Mucosa of gallbladder (tissue), 1 donor: ENCODE measurements at regions not wholly inside any gene's neighbourhood (a gene's known extent, or its start where the extent isn't known, plus 50 kb on each side); places are given as distances from the start of the nearest gene placed in this dataset.

Experiments
- DNase-seq: peaks from one replicate; pipeline ENCODE4 v3.0.0-alpha.2; 2020; ENCODE audit warnings: low spot score
- donor health status: DM: no; HTN: no; CAD: no.

- no peak for DNase-seq
These were observed 250.7 kb upstream of the ROBO2 start for GRCh38 chr3:76789237-76789636.

DNA sequence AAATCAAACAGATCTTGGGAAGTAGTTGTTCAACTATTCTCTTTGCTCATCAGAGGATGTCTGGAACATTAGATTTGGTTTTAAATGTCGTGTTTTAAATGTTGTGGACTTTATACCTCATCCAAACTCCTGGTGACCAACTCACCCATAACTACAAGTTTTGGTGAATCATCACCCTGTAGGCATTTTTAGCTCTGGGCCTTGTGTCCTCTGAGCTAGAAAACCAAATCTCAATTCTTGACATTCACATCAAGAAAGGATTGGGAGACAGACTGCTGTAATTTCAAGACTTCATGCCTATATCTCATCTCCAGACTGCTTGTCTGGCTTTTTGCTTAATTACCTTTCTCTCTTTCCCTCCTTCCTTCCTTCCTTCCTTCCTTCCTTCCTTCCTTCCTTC lies 228.5 kb upstream of the ROBO2 start:
- no peak for DNase-seq

DNA sequence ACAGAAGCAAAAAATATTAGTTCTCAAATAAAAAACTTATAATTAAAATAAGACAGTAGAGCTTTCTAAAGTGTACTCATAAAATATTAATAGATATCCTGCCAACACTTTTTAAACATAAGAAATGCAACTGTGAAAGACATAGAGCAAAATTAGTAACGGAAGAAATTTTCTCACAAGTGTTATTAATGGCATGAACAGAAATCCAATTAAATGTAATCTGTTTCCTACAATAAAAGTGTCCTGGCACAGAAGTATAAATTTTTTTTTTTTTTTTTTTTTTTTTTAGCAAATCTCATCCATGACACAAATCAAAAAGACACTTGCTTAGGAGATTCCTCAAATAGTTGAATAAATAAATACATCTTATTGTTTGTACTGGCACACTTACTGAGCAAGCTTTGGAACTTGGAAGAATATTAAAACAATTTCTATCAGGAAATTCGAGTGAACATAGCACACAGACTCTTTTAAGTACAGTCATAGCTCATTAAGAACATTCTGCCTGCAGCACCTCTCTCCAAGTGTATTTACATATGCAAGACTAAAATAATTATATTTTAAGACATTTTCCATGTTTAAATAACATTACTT lies 227.2 kb upstream of the ROBO2 start:
- no peak for DNase-seq

DNA sequence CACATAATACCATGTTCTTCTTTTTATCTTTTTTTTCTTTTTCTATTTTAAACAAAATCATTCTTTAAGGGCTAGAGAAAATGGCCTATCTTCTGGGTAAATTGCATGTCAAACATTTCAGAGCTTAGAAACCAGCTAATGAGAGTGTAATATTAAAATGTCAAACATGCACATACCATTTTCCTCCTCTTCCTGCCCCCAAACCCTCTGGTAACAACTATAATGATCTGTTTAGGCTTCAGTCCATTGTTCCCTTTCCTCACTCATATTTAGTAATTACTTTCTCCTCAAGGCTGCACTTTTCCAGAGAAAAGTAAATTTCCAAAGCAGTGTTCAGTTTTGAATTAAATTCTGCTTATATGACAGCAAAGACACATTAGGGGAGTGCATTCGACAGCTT lies 224.3 kb upstream of the ROBO2 start:
- DNase-seq: no peak

- no peak for DNase-seq
These were observed 219.4 kb upstream of the ROBO2 start for GRCh38 chr3:76820481-76820880.

DNA sequence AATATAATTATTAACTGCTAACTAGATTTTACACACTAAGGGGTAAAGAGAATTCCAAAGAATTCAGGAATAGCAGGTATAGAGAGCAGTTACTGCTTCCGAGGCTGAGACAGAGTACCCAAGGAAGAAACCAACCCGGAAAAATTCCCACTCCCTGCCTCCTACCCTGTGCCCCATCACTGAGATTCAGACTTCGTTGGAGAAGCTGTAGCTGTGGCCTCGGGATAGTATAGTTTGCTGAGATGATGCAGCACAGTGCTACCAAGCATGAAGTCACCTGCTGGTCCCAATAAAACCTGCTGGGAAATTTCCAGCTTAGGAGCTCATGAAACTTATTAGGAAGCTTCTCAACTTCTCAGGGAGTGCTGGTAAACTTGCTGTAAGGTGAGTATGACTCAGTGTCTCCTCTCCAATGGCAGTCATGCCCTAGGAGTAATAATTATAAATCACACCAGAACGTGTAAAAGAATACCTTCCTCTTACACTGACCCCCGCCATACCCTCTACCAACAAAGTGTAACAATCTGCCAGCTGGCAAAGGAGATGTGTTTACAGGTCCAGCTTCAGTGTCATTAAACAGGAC lies 215.2 kb upstream of the ROBO2 start:
- DNase-seq: no peak

DNA sequence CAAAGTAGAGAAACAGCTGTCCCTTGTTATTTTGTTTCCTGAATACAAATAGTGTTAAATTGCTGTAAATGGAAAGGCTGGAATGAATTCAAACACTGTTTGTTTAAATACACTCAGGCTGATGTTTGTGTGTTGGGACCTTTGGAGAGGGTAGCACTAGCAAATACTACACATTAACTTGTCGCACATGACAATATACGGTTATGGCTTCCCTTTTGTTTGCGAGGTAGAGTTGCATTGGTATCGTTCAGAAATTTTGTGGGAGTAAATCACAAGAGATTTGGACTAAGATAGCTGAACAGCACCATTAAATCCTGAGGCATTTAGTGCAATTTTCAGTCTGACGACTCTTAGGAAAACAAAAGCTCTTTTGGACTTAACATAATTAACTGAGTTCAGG lies 213.0 kb upstream of the ROBO2 start:
- DNase-seq: no peak

GRCh38 chr3:76827701-76828226 lies 212.1 kb upstream of the ROBO2 start:
- DNase-seq: no peak

- no peak for DNase-seq
These were observed 205.2 kb upstream of the ROBO2 start for GRCh38 chr3:76834657-76835056.

DNA sequence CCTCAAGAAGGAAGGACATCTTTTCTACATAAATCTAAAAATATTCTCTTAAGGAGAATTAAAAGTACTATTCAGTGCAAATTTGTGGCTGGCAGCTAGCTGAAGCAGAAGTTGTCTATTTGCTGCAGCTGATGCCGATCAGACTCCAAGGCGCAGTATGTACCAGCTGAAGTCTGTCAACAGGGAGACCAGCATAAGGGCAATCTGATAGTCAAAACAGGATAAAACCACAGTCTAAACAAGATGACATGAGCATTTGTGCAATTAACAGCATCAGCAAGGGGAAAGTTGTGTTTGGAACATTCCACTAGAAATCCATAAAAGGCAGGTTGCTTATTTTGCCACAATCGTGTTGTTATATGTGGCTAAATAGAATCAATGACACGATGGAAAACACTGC lies 198.2 kb upstream of the ROBO2 start:
- DNase-seq: no peak

GRCh38 chr3:76842216-76842615 lies 197.7 kb upstream of the ROBO2 start:
- no peak for DNase-seq

DNA sequence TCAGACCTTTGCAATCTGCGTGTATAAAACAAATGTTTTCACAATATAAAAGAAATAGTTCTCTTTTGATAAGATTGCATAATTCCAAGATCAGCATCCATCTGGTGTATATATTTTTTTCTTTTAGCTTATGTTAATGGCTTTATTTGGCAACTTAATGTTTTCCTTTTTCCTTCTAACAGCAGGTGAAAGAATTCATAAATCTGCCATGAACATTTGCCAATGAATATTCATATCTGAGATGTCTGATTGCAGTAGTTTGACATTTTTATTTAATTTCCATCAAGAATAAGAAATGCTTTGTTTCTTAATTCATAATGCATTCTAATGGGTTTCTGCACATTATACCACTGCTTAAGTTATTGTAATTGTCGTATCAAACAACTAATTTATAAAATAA lies 184.4 kb upstream of the ROBO2 start:
- no peak for DNase-seq

DNA sequence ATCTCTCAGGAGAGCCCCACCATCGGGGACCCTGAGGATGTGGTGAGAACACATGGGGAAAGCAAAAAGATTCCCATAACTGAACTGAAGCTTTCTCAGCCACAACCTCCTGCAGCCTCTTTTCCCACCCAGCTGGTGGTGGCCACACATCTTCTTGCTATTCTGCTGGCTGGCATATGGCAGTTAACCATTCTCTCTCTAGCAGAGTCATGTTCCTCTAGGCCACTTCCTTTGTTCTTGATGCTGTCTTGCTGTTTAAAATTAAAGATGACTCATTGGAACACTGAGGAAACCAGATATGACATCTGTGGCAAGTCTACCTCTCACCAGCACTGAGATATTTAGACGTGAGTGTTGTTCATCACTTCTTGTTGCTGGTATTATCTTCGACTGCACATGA lies 180.3 kb upstream of the ROBO2 start:
- DNase-seq: no peak

GRCh38 chr3:76864355-76864754 lies 175.5 kb upstream of the ROBO2 start:
- DNase-seq: no peak

GRCh38 chr3:76866729-76867408 lies 173.0 kb upstream of the ROBO2 start:
- no peak for DNase-seq

DNA sequence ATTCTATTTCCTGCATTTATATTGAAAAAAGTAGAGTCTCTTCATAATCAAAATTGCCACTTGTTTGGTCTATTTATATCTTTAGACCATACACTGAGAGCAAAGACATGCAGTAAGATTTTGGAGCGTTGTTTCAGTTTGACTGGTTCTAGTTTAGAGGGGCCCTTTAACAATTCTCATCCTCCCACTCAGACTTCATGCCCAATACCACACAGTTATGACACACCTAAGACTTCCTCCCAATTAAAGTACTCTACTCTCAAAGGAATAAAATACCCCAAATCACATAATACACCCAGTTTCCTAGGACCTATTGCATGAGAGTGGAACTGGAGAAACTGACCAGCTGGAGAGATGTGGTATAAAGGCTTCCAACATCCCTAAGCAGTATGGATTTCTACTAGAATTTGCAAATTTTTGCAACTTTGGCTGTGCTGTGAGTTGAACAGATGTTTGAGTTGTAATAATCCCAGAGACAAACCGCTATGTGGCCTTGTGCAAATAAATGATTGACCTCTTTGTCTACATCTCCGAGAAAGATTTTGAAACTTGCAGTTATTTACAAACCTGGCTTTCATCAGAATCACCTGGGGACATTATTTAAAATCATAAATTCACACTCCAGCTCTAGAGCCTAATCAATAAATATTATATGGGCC lies 170.0 kb upstream of the ROBO2 start:
- DNase-seq: no peak

DNA sequence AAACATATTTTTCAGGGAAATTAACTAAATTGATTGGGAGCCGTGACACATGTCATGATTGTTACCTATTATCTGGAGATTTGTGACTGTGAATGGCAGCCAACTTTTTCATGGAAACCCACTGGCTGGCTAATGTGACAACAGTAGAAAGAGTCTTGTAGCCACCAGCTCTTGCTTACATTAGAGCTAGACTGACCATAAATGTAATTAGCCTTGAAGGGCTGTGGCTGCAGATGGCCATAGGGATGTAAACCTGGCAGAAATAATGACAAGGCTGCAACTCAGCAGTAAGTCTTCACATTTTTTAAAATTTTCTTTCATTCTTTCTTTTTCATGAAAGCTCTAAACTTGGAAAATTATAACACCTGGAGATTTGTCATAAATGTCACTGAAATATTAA lies 168.2 kb upstream of the ROBO2 start:
- no peak for DNase-seq

- no peak for DNase-seq
These were observed 166.9 kb upstream of the ROBO2 start for GRCh38 chr3:76872999-76873398.

DNA sequence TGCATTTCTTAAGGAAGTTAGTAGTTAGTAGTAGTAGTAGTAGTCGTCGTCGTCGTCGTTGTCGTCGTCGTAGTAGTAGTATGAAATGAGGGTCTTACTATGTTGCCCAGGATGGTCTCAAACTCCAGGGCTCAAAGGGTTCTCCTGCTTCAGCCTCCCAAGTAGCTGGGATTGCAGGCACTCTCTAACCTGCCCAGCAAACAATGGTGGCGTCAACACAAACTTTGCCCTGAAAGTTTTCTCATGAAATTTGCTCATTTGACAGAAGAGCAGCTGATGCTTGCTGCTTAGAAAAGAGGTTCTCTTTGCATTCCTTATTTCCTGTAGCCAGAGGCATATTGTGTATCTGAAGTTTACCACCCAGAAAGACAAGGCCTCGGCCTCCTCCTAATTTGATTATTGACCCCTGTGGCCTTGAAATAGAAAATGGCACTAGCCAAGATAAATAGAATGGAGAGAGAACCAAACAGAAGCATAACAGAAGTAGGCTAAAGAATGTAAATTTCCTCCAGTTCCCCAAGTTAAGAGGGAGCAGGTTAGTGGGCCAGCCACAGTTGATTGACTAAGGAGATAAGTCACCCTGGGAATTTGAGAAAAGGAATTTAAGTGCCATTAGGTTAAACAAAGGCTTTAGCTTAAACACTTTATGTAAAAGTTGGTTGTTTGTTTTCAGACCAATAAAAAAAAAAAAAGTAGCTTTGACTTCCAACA lies 166.2 kb upstream of the ROBO2 start:
- no peak for DNase-seq

- DNase-seq: no peak
These were observed 159.9 kb upstream of the ROBO2 start for GRCh38 chr3:76879959-76880358.

DNA sequence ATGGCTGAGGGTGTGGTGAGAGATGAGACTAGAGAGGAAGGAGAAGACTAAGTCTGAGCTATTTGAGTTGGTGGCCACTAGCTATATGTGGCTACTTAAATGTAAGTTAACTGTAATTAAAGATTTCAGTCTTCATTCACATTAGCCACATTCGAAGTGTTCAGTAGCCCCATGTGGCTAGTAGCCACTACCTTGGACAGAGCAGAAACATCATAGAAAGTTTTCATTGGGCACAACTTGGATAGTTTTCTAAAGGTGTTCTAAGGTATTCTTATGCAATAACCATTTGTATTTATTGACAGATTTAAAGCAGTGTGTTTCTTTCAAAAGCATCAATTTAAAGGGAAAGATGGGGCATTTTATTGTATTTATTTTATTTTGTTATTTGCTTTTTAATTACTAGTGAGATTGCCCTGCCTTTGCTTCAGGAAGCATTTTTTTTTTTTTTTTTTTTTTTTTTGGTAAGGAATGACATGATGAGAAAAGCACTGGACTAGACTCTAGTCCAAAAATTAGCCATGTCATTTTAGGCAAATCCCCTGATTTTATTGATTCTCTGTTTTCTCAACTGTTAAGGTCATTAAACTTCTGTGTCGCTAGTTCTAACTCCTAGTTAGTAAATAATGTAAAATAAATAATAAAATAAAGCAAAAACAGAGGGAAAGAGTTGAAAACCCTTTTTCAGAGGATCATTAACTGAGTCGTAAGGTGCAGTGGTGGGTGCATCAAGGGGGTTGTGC lies 153.0 kb upstream of the ROBO2 start:
- DNase-seq: no peak

DNA sequence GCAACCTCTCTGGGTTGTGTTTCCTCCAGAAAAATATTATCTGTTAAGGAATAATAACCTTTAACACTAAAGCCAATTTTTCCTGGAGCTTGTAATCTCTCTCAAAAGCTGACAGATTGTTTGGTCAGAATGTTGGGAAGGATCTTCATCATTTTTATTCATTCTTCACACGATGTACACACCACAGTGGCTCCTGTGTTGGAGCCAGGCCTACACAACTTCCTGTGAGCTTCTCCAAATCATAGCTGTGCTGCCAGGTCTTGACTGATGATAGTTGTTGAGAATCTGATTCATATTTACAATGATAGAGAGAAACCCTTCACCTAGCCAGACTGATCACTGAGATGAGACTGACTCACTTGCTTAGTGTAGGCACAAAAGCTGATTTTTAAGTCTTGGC lies 151.0 kb upstream of the ROBO2 start:
- DNase-seq: no peak
